NCI-H1092 (cell line): ENCODE measurements at regions not wholly inside any gene's neighbourhood (a gene's known extent, or its start where the extent isn't known, plus 50 kb on each side); places are given as distances from the start of the nearest gene placed in this dataset.

Experiments
- DNase-seq: peaks from one replicate; lab custom pipeline; 2025; lab: John Stamatoyannopoulos, UW

GRCh38 chr12:108037960-108038359, 91.1 kb upstream of the WSCD2 start:
- no peak for DNase-seq

GRCh38 chr12:108039794-108040193, 89.3 kb upstream of the WSCD2 start:
- DNase-seq = no peak

GRCh38 chr12:108040947-108041346, 88.1 kb upstream of the WSCD2 start:
- DNase-seq = no peak

GRCh38 chr12:108043286-108043685, 85.8 kb upstream of the WSCD2 start:
- DNase-seq = no peak

DNA sequence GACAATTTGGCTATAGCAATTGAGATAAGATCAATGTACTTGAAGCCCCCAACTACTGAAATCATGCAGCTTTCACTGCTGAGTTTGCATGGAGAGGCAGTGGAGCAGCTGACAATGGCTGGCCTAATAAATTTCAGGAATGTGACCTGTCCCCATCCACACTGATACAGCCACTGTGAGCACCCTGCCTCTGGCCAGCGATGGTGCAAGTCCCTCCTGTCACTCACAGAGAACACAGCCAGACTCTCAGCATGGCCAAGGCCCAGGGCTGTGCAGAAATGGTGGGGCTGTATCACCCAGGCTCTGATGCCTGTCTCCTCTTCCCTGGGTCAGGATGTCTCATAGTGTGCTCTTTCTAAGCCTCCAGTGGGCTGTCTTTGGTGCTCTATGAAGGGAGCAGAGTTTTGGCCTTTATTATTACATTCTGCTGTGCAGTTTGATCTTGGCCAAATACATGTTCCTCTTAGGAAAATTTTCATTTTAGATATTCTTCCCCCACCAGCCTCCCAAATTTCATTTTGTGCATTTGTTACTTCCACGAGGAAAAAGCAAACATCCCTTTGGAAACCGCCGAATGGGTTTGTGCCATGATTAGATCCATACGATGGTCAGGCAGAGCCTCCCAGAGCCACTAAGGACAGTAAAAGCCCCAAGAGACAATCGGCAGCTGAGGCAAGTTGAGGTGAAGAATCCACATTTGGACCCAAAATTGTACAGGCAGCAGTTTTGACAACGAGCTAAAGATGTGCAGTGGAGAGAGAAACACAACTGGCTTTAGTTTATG, 85.1 kb upstream of the WSCD2 start:
- no peak for DNase-seq

- no peak for DNase-seq
Measured at GRCh38 chr12:108046135-108046534, 83.0 kb upstream of the WSCD2 start.

DNA sequence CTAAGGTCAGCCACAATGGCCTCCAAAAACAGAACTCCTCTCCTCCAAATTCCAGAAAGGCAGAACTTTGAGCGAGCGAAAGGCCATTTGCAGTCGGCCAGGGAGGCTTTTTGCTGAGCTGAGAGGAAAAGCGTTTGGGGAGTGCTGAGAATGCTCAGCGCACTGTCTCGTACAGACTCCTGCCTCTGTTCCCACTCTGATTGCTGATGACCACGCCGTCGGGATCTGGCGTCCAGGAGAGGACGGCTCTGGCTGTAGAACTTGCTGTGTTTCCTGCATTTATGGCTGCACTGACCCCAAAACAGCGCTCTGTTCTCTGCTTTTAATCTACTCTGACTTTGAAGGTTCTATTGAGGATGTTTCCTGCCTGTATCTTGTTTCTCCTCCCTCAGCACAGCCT, 82.4 kb upstream of the WSCD2 start:
- DNase-seq = no peak

DNA sequence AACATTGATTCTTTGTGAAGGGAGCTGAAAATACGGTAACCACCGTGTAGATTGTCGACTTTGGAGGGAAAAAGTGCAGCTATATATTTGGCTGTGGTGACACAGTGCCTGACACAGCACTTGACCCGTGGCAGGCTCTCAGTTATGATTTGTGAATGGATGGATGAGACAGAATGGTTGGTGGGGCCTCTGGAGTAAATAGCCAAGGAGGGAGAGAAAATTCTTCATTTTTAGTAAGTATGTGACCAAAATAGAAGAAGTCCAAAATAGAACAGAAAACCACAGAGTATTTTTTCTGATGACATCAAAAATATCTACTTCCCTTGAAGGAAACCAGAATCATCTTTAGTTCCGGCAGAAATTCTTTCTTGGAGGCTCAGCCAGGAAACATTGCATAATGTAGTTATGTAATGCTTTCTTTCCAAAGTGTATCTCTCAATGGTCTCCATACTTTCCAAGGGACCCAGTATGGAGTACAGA, 82.0 kb upstream of the WSCD2 start:
- no peak for DNase-seq

GRCh38 chr12:108048686-108049085, 80.4 kb upstream of the WSCD2 start:
- DNase-seq = no peak

DNA sequence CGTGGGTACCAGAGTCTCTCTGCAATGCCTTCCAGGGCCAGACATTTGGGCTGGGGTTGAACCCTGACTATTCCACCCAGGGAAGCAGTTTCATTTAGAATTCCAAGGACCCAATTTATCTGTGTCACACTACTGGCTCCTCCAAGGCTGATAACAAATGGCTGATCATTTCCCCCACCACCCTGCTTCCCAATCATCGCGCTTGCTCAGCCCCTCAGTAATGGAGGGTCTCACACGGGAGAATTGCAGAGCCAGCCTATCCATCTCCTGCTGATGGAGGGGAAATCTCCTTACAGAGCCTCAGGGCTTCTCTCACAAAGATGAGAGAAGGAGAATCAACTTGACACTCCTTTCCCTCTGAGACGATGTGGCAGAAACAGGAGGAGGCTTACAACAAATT, 78.4 kb upstream of the WSCD2 start:
- no peak for DNase-seq

DNA sequence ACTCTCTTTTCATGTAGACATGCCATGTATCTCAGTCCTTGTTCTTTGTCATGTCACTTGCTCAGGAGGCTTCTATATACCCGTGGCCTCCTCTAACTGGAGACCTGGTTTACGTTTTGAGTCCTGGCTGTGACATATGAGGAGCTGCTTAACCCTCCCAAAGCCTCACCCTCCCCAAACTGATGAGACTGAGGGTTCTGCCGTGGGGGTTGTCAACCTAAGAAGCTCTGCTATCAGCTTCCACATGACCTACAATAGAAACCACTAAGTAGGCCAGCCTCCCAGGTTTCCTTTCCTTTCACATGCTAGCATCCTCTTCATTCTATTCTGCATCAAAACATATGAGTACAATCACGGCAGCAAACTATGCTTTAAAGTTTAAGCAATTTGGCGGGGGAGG, 76.8 kb upstream of the WSCD2 start:
- no peak for DNase-seq

- DNase-seq = no peak
Measured at GRCh38 chr12:108053512-108053911, 75.6 kb upstream of the WSCD2 start.

- DNase-seq = no peak
Measured at GRCh38 chr12:108054496-108054895, 74.6 kb upstream of the WSCD2 start.

GRCh38 chr12:108055141-108055540, 73.9 kb upstream of the WSCD2 start:
- no peak for DNase-seq

GRCh38 chr12:108060067-108060466, 69.0 kb upstream of the WSCD2 start:
- DNase-seq = no peak

DNA sequence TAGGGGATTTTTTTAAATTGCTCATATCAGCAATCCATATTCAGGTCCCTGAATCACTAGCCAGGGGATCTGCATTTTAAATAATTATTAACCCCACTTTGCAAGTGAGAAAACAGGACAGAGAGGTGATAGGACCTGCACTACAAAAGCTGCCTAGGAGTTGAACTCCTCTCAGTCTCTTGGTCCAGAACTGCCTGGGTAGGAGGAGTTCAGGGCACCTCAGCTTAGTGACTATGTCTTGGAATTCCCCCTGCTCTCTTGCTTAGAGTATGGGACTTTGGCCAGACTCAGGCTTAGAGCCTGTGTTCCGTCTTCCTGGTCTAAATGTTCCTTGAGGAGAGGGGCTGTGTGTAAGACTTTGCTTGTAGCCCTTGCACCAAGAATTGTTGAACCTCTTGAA, 68.2 kb upstream of the WSCD2 start:
- DNase-seq = no peak

GRCh38 chr12:108063192-108063591, 65.9 kb upstream of the WSCD2 start:
- no peak for DNase-seq

DNA sequence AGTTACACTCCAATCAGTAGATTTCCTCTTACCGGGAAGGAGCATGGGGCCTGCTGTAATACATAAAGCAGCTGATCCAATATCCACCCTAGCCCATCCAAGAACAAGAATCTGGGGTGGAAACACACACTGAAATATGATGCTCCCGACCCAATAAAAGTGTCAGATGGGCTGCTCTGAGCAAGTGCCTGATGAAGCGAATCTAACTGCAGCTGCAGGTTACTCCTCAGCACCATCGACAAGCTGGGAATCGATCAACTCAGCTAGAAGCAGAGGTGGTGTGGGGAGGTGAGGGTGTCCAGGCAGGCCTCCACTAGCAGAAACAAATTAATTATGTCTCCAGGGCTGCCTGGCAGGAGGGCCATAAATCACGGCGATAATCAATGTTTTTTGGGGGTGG, 64.0 kb upstream of the WSCD2 start:
- no peak for DNase-seq

DNA sequence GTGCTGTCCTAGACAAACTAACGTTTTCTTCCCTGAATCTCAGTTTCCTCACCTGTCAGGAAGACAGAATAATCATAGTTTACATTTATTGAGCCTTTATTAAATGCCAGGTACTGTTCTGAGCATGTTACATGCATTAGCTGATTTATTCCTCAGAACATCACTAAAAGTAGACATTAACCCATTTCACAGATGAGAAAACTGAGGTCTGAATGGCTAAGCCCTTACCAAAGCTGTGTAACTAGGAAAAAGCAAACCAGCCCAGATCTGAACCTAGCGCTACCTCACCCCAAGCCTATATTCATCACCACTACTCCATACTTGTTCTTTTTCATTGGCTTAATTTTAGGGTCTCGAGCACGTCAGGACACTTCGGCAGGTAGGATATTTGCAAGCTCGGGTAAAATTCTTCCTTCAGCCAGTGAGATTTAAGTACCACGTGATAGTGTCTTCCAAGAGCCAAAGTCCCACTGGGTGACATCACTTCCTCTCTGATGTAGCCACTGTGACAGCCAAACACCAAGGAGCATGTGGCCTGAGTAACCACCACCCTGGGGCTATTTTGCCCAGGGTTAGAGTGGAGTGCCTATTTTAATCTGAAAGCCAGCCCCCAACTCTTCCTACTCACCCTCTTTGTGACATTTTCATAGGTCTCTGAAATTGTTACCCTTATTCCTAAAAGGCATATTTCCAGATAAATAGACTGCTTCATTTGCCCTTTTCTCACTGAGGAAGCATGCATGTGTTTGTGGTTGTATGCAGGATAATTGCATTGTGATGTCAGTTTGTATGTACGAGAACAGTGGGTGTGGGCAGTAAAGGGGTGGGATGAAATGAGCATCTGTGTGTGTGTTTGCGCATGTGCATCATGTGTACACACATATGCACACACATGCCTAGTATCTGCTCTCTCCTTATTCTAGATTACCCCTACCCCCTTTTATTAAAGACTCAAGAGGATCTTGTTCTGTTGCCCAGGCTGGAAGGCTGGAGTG, 62.2 kb upstream of the WSCD2 start:
- no peak for DNase-seq

DNA sequence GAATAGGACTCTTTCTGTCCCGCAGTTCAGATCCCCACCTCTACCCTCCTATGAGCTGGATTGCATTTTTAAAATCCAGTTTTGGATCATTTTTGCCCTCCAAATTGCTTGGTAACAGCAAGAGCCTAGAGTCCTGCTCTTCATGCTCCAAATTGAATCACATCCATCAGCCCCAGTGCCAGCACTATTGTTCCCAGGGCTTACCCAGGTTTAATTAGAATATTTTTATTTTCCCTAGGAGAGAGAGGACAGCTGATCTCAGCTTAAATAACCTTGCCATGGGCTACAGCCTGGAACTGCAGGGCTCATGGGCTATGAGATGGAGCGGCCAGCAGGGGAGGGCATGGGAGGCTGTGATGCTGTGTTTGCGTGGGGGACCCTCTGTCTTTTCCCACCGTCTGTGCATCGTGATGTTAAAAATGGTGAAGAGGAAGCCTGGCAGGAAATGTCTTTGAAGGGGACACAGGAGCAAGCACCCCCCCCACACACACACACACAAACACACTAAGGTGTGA, 59.4 kb upstream of the WSCD2 start:
- no peak for DNase-seq

GRCh38 chr12:108075561-108075960, 53.5 kb upstream of the WSCD2 start:
- no peak for DNase-seq

DNA sequence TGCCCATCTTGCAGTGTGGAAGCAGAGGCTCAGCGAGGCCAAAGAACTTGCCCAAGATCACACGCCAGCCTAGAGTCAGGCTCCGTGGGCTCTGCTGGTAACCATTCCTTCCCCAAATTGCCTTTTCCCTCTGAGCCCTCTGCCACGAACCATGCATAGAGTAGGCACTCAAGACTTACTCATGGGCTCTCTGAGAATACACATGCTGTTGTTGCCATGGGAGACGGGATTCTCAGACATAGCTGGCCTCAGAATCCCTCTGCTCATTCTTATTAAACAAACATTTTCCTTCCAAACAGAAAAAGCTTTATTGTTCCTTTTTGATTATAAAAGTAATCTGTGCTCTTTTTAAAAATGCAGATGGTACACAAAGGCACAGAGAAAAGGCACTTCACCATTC, 52.5 kb upstream of the WSCD2 start:
- no peak for DNase-seq

GRCh38 chr12:108078428-108078827, 50.7 kb upstream of the WSCD2 start:
- no peak for DNase-seq
